SU-DHL-6 (cell line): ENCODE measurements at regions not wholly inside any gene's neighbourhood (a gene's known extent, or its start where the extent isn't known, plus 50 kb on each side); places are given as distances from the start of the nearest gene placed in this dataset.

Source experiments
- EZH2phosphoT487 ChIP-seq: fragments of 200-600 bp; sonication (generic), shearing (Covaris generic); conservative IDR thresholded peaks from 2 replicates; pipeline ENCODE4 v1.6.1; 2018; ENCODE audit warnings: mild to moderate bottlenecking, antibody characterized with exemption, low read length, moderate library complexity, mixed read lengths
- TF ChIP-seq, protein P1 (sequence below): fragments of 200-600 bp; sonication (generic); IDR thresholded peaks from one replicate; pipeline ENCODE4 v1.5.1; 2017; ENCODE audit warnings: antibody characterized with exemption, mild to moderate bottlenecking, low read length, moderate library complexity; ENCODE audit not compliant: insufficient read depth, poor library complexity, severe bottlenecking

GRCh38 chr1:117796226-117796625, 133.2 kb downstream of the GDAP2 start:
- TF ChIP-seq, protein P1, sequence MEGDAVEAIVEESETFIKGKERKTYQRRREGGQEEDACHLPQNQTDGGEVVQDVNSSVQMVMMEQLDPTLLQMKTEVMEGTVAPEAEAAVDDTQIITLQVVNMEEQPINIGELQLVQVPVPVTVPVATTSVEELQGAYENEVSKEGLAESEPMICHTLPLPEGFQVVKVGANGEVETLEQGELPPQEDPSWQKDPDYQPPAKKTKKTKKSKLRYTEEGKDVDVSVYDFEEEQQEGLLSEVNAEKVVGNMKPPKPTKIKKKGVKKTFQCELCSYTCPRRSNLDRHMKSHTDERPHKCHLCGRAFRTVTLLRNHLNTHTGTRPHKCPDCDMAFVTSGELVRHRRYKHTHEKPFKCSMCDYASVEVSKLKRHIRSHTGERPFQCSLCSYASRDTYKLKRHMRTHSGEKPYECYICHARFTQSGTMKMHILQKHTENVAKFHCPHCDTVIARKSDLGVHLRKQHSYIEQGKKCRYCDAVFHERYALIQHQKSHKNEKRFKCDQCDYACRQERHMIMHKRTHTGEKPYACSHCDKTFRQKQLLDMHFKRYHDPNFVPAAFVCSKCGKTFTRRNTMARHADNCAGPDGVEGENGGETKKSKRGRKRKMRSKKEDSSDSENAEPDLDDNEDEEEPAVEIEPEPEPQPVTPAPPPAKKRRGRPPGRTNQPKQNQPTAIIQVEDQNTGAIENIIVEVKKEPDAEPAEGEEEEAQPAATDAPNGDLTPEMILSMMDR = no peak
- TF ChIP-seq EZH2phosphoT487 = no peak
